ENCODE measurements at regions not wholly inside any gene's neighbourhood (a gene's known extent, or its start where the extent isn't known, plus 50 kb on each side); places are given as distances from the start of the nearest gene placed in this dataset.

GRCh38 chr16:66240088-66240487, 126.4 kb upstream of the CDH5 start:
- H3K23me2 ChIP-seq (ENCODE audit: low read depth, low read length): no peaks in the 10 kb centered on the region
- H4K8ac ChIP-seq (ENCODE audit: extremely low read depth, insufficient read depth, low read length): no peak overlapping the region; the same call in 1 of the 2 replicates
- H2AK5ac ChIP-seq (ENCODE audit: low read depth, low read length): no peak overlapping the region
- no peak overlapping the region for H2BK5ac ChIP-seq (ENCODE audit: low read depth, low read length)
- H3K4me2 ChIP-seq (ENCODE audit: insufficient read depth in 1 of 2, low read depth in 2 of 2, low read length in 2 of 2): no peak overlapping the region
- whole genome bisulfite sequencing, 2 experiments (ENCODE audit: extremely low coverage in 1 of 2, insufficient coverage in 1 of 2, insufficient read length in 1 of 2, insufficient replicate concordance in 2 of 2, low coverage in 1 of 2, low lambda C conversion rate in 2 of 2, missing lambda C conversion rate in 1 of 2): 90% methylated on average over 6 of the region's 6 CpGs; no CpG with 5 or more reads in 1 of the 2 experiments
- no peak overlapping the region for H3K23ac ChIP-seq (ENCODE audit: insufficient read length)
- H3K9ac ChIP-seq (replicated peaks in 1 of 4; ENCODE audit: extremely low read depth in 1 of 4, low read depth in 3 of 4, low read length in 3 of 4): no peak overlapping the region
- no peak overlapping the region for H3K14ac ChIP-seq (ENCODE audit: insufficient read length)
- H3K4me3 ChIP-seq (ENCODE audit: extremely low read depth in 1 of 4, insufficient read depth in 2 of 4, low read depth in 3 of 4, low read length in 4 of 4): no peak overlapping the region
- no peaks in the 10 kb centered on the region for H4K20me1 ChIP-seq (replicated peaks in 1 of 2; ENCODE audit: control insufficient read depth in 1 of 2, insufficient read depth in 2 of 2, low read length in 2 of 2)
- H3K27me3 ChIP-seq (replicated peaks in 1 of 4; ENCODE audit: control insufficient read depth in 3 of 4, extremely low read depth in 1 of 4, insufficient read depth in 3 of 4, low read length in 3 of 4): no peaks in the 10 kb centered on the region; a peak in 1 of 7 replicates
- no peak overlapping the region for H2BK120ac ChIP-seq (replicated peaks; ENCODE audit: low read depth, low read length)
- H2AFZ ChIP-seq (ENCODE audit: low read length): no peak overlapping the region
- H2BK20ac ChIP-seq (ENCODE audit: low read length): no peak overlapping the region
- no peaks in the 10 kb centered on the region for H3K36me3 ChIP-seq (ENCODE audit: control insufficient read depth in 2 of 4, insufficient read depth in 4 of 4, low read length in 3 of 4)
- CTCF ChIA-PET (ENCODE audit: partially characterized antibody): interaction anchor here (0.6 kb wide), 1 partner anchor 152 kb away, joined by 3 read pairs; no protein-coding TSS in a partner anchor
- H2BK15ac ChIP-seq (ENCODE audit: low read length): no peak overlapping the region
- H4K5ac ChIP-seq (ENCODE audit: insufficient read length, low read depth, low read length): no peak overlapping the region
- no peak for FAIRE-seq
- no peaks in the 10 kb centered on the region; a peak in 2 of 7 replicates for H3K4me1 ChIP-seq (replicated peaks in 1 of 4; ENCODE audit: control insufficient read depth in 3 of 4, insufficient read depth in 4 of 4, low read length in 3 of 4)
- POLR2A ChIA-PET (ENCODE audit: partially characterized antibody): no interaction called here
- no peak overlapping the region for H3K18ac ChIP-seq (ENCODE audit: extremely low read depth, low read length)
- no peaks in the 10 kb centered on the region for H3K79me2 ChIP-seq (ENCODE audit: control insufficient read depth in 1 of 2, insufficient read depth in 2 of 2, low read length in 2 of 2)
- H3K9me3 ChIP-seq (ENCODE audit: insufficient read depth in 2 of 2, low read depth in 1 of 2, low read length in 1 of 2): no peaks in the 10 kb centered on the region; a peak in 1 of 4 replicates
- 0 out of 2 replicates have a peak overlapping the region, but pooled peaks have one; percentile 9 for H2BK12ac ChIP-seq (ENCODE audit: low read depth, low read length)
- DNase-seq (ENCODE audit: low read depth in 1 of 2, low spot score in 2 of 2): no peak
- no peak overlapping the region for H3K56ac ChIP-seq (replicated peaks; ENCODE audit: insufficient read length, low read depth, low read length)
- H3K79me1 ChIP-seq (ENCODE audit: low read depth, low read length): no peaks in the 10 kb centered on the region
- H3K4ac ChIP-seq (replicated peaks; ENCODE audit: insufficient read length, low read depth, low read length): no peak overlapping the region
- H4K91ac ChIP-seq (replicated peaks; ENCODE audit: insufficient read length, low read length): no peak overlapping the region
- no peak overlapping the region for H3K27ac ChIP-seq (ENCODE audit: low read depth, low read length)
- TF ChIP-seq TBP (IDR thresholded peaks at IDR 0.05; ENCODE audit: low read depth, low read length) (no peak), MAFK (IDR thresholded peaks at IDR 0.05; ENCODE audit: low read depth, low read length) (no peak), NANOG (IDR thresholded peaks at IDR 0.05; ENCODE audit: insufficient read depth, low read depth, low read length, poor library complexity, severe bottlenecking) (no peak), CBX8 (IDR thresholded peaks at IDR 0.05; ENCODE audit: borderline replicate concordance, low read depth, low read length) (no peak), CTCF (IDR thresholded peaks at IDR 0.05; ENCODE audit: control extremely low read depth in 1 of 3, insufficient read depth in 1 of 3, low read depth in 1 of 3, low read length in 3 of 3) (no peak), SIRT6 (IDR thresholded peaks at IDR 0.05; ENCODE audit: low read length) (no peak), EGR1 (IDR thresholded peaks at IDR 0.05; ENCODE audit: borderline replicate concordance, low read depth, low read length) (no peak), NRF1 (IDR thresholded peaks at IDR 0.05; ENCODE audit: low read depth, low read length) (no peak), GABPA (IDR thresholded peaks at IDR 0.05; ENCODE audit: borderline replicate concordance, insufficient read depth, low read length) (no peak)

Data from H1 (cell line).